B cell (primary cell): ENCODE measurements at regions not wholly inside any gene's neighbourhood (a gene's known extent, or its start where the extent isn't known, plus 50 kb on each side); places are given as distances from the start of the nearest gene placed in this dataset.

Source experiments
- ATAC-seq: fragments of 200-7000 bp; cut with Tn5 transposase; one replicate; pipeline ENCODE4 v1.10.0; 2021; ENCODE audit warnings: low read depth, mild to moderate bottlenecking, moderate number of reproducible peaks, moderate library complexity
- CTCF ChIA-PET: fragments of 350-600 bp; sonication (Branson Sonifier 250); formaldehyde crosslinking; loops from one replicate; lab custom pipeline; 2021; ENCODE audit warnings: antibody characterized with exemption, inconsistent platforms; lab: Charles Lee
- POLR2A ChIA-PET: fragments of 350-600 bp; sonication (Branson Sonifier 250); formaldehyde crosslinking; loops from one replicate; lab custom pipeline; 2021; ENCODE audit warnings: antibody characterized with exemption; lab: Charles Lee
- DNase-seq: peaks from one replicate; pipeline ENCODE4 v3.0.0; 2013
- H2AFZ ChIP-seq: 2 replicates; pipeline ENCODE4 v1.6.1; 2012; ENCODE audit warnings: mild to moderate bottlenecking, low read depth, low read length; ENCODE audit not compliant: insufficient read depth, poor library complexity, severe bottlenecking
- H3K27ac ChIP-seq, 2 donors: 1 replicate in 1 of 2; 2 replicates in 1 of 2; pipeline ENCODE4 v1.5.1; 2012 to 2013; ENCODE audit warnings: low read length in 2 of 2, mild to moderate bottlenecking in 2 of 2, moderate library complexity in 1 of 2
- H3K27me3 ChIP-seq, 4 experiments: fragments of 200-600 bp in 1 of 4; sonication (generic) in 1 of 4; replicated peaks in 1 of 4; 1 replicate in 2 of 4; 2 replicates in 2 of 4; pipeline versions ENCODE4 v1.6.1 to v1.7.0; 2013 to 2016; ENCODE audit warnings: low read length in 3 of 4, mild to moderate bottlenecking in 2 of 4, mixed read lengths in 1 of 4, moderate library complexity in 1 of 4; ENCODE audit not compliant: insufficient read depth in 4 of 4, control insufficient read depth in 3 of 4; ENCODE audit errors: control extremely low read depth in 1 of 4
- H3K36me3 ChIP-seq, 2 experiments: replicated peaks in 1 of 2; 1 replicate in 1 of 2; 2 replicates in 1 of 2; pipeline versions ENCODE4 v1.6.1 to v1.7.1; 2013; ENCODE audit warnings: low read length in 1 of 2; ENCODE audit not compliant: insufficient read depth in 2 of 2, control insufficient read depth in 1 of 2; ENCODE audit errors: control extremely low read depth in 1 of 2, extremely low read depth in 1 of 2
- H3K4me1 ChIP-seq, 2 donors: fragments of 200-600 bp in 1 of 2; sonication (generic) in 1 of 2; 1 replicate in 1 of 2; 2 replicates in 1 of 2; pipeline versions ENCODE4 v1.5.1 to v1.6.1; 2013 to 2017; ENCODE audit warnings: low read length in 2 of 2; ENCODE audit not compliant: control insufficient read depth in 2 of 2, insufficient read depth in 2 of 2
- H3K4me2 ChIP-seq: replicated peaks from 2 replicates; pipeline ENCODE3; 2012; ENCODE audit warnings: mild to moderate bottlenecking, low read depth, low read length; ENCODE audit not compliant: poor library complexity, severe bottlenecking
- H3K4me3 ChIP-seq, 5 experiments: fragments of 200-600 bp in 1 of 5; sonication (generic) in 1 of 5; 1 replicate in 3 of 5; 2 replicates in 2 of 5; pipeline versions ENCODE4 v1.5.1 to v1.7.0; 2011 to 2016; ENCODE audit warnings: low read length in 4 of 5, mild to moderate bottlenecking in 4 of 5, low read depth in 2 of 5, control low read depth in 1 of 5, moderate library complexity in 1 of 5; ENCODE audit not compliant: insufficient read depth in 1 of 5; ENCODE audit errors: control extremely low read depth in 1 of 5, extremely low read depth in 1 of 5
- H3K79me2 ChIP-seq: fragments of 200-600 bp; sonication (generic); one replicate; pipeline ENCODE4 v1.6.0; 2016; ENCODE audit warnings: low read length; ENCODE audit not compliant: control insufficient read depth, insufficient read depth
- H3K9ac ChIP-seq: fragments of 200-600 bp; sonication (generic); 2 replicates; pipeline ENCODE4 v1.6.1; 2017; ENCODE audit warnings: mild to moderate bottlenecking, low read length, moderate library complexity
- H3K9me3 ChIP-seq, 3 donors: one replicate each; pipeline versions ENCODE4 v1.6.1 to v1.7.1; 2013; ENCODE audit warnings: low read length in 2 of 3; ENCODE audit not compliant: control insufficient read depth in 2 of 3, insufficient read depth in 1 of 3; ENCODE audit errors: control extremely low read depth in 1 of 3
- H4K20me1 ChIP-seq: 2 replicates; pipeline ENCODE4 v1.6.0; 2012; ENCODE audit warnings: mild to moderate bottlenecking, low read length; ENCODE audit not compliant: insufficient read depth, control insufficient read depth, poor library complexity, severe bottlenecking
- H3K27ac Mint-ChIP-seq: one replicate; pipeline ENCODE4 v1.8.0; 2021; ENCODE audit warnings: mixed read lengths
- H3K27me3 Mint-ChIP-seq: one replicate; pipeline ENCODE4 v1.8.0; 2021; ENCODE audit warnings: mixed read lengths
- H3K4me1 Mint-ChIP-seq: one replicate; pipeline ENCODE4 v1.8.0; 2021; ENCODE audit warnings: mixed read lengths
- H3K4me3 Mint-ChIP-seq: one replicate; pipeline ENCODE4 v1.8.0; 2021; ENCODE audit warnings: mixed read lengths
- H3K9me3 Mint-ChIP-seq: one replicate; pipeline ENCODE4 v1.8.0; 2022; ENCODE audit warnings: mixed read lengths; ENCODE audit not compliant: insufficient read depth
- CTCF ChIP-seq: fragments of 200-600 bp; IDR thresholded peaks from one replicate; pipeline ENCODE4 v1.8.0; 2022; ENCODE audit warnings: antibody characterized with exemption, mild to moderate bottlenecking
- EZH2 ChIP-seq: IDR thresholded peaks from 2 replicates; pipeline ENCODE4 v1.6.1; 2012; ENCODE audit warnings: borderline replicate concordance, low read depth, mild to moderate bottlenecking, moderate library complexity, low read length; ENCODE audit not compliant: insufficient read depth, poor library complexity, severe bottlenecking
- WGBS: methylation state at CpG from one replicate; pipeline ENCODE4 v1.1.5; 2013; ENCODE audit warnings: missing lambda C conversion rate; ENCODE audit not compliant: insufficient coverage; 5-methylcytosine and 5-hydroxymethylcytosine counted together
- intact Hi-C: fragments of 100-400 bp; cut with micrococcal nuclease; formaldehyde crosslinking; loops from one replicate; pipeline ENCODE4 v1.10.0; 2022

- Histone ChIP-seq H3K4me3 (no peak overlapping the region), H3K4me2 (no peak overlapping the region), H3K4me1 (peaks cover 10 to 11% of the 10 kb centered on the region in 2 donors), H3K36me3 (no peaks in the 10 kb centered on the region), H2AFZ (no peak overlapping the region), H3K27me3 (peaks cover 0 to 5% (median 0%) of the 10 kb centered on the region in 4 experiments), H4K20me1 (no peaks in the 10 kb centered on the region), H3K79me2 (no peaks in the 10 kb centered on the region), H3K9ac (no peak overlapping the region), H3K27ac (no peak overlapping the region), H3K9me3 (no peaks in the 10 kb centered on the region)
- ATAC-seq (no peak), DNase-seq (no peak)
- Mint-ChIP-seq H3K27ac (no peak overlapping the region), H3K27me3 (peaks cover 10% of the 10 kb centered on the region), H3K9me3 (no peaks in the 10 kb centered on the region), H3K4me1 (peaks cover 15% of the 10 kb centered on the region), H3K4me3 (no peak overlapping the region)
- intact Hi-C loops: no loop called here
- ChIA-PET POLR2A (no interaction called here), CTCF (no interaction called here)
- TF ChIP-seq CTCF (no peak), EZH2 (no peak)
These were observed 167.2 kb downstream of the C9orf50 start for GRCh38 chr9:129453734-129454133.

GRCh38 chr9:129451669-129452068 lies 169.2 kb downstream of the C9orf50 start:
- Histone ChIP-seq H3K4me1 (no peaks in the 10 kb centered on the region), H3K79me2 (no peaks in the 10 kb centered on the region), H3K36me3 (no peaks in the 10 kb centered on the region), H3K9ac (no peak overlapping the region), H3K4me3 (no peak overlapping the region), H2AFZ (no peak overlapping the region), H4K20me1 (no peaks in the 10 kb centered on the region), H3K4me2 (no peak overlapping the region), H3K9me3 (peaks cover 0 to 7% (median under 1%) of the 10 kb centered on the region in 3 donors), H3K27ac (no peak overlapping the region), H3K27me3 (peaks cover 0 to 5% (median 0%) of the 10 kb centered on the region in 4 experiments)
- H3K4me1 Mint-ChIP-seq: no peaks in the 10 kb centered on the region
- CTCF ChIA-PET: no interaction called here
- 97% methylated on average over 10 of the region's 10 CpGs for WGBS
- peaks cover 10% of the 10 kb centered on the region for H3K27me3 Mint-ChIP-seq
- POLR2A ChIA-PET: no interaction called here
- H3K9me3 Mint-ChIP-seq: peaks cover 2% of the 10 kb centered on the region
- H3K4me3 Mint-ChIP-seq: no peak overlapping the region
- DNase-seq: no peak
- no peak for ATAC-seq
- intact Hi-C loops: no loop called here
- no peak overlapping the region for H3K27ac Mint-ChIP-seq
- TF ChIP-seq EZH2 (no peak), CTCF (no peak)
